ENCODE measurements at regions not wholly inside any gene's neighbourhood (a gene's known extent, or its start where the extent isn't known, plus 50 kb on each side); places are given as distances from the start of the nearest gene placed in this dataset.

DNA sequence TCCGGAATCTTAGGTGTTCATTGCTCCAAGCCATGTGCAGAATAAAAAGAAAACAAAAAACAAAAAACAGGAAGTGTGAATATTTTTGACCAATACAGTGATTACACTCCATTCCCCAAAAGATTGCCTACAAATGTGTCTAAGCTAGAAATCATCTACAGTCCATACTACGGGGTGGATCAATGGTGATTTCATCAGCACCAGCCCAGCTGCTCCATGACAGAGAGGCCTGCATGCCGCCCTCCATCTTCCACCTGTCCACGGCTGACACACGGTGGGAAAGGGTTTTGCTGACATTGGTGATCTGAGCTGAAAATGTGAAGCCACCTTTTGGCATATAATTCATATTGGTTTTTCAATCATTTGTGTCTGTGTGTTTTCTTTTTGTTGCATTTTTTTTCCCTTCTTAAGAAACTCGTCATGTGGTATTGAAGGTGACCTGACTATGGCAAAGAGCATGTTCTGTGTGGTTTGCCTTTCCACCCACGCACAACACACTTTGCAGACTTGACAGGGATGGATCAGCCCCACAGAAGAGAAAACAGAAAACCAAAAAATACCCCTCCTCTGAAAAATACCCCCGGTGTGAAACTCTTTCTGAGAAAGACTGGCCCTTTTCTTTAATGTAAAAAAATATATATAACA lies 533.1 kb downstream of the RNF144A start:
- WGBS, 2 experiments (ENCODE audit: insufficient coverage in 1 of 2, insufficient read length in 1 of 2) = 88 to 100% methylated on average over 4 to 7 of the region's 8 CpGs
- Histone ChIP-seq H3K36me3 (ENCODE audit: control insufficient read depth, insufficient read depth, low read length) (no peaks in the 10 kb centered on the region), H3K4me1 (ENCODE audit: control insufficient read depth, insufficient read depth, low read length) (no peaks in the 10 kb centered on the region), H3K27ac (ENCODE audit: low read depth, low read length) (no peak overlapping the region), H3K9ac (ENCODE audit: extremely low read depth, low read length, poor library complexity, severe bottlenecking) (no peak overlapping the region), H3K27me3 (ENCODE audit: control insufficient read depth, insufficient read depth, low read length, poor library complexity, severe bottlenecking) (no peaks in the 10 kb centered on the region), H3K9me3 (ENCODE audit: control insufficient read depth, low read length) (no peaks in the 10 kb centered on the region), H3K4me3 (ENCODE audit: low read length) (no peak overlapping the region)
- H3K4me3 Mint-ChIP-seq = no peak overlapping the region
- H3K4me1 Mint-ChIP-seq = peaks cover 5% of the 10 kb centered on the region
- no peak overlapping the region for H3K27ac Mint-ChIP-seq
- no peak for TF ChIP-seq CTCF (conservative IDR thresholded peaks at IDR 0.05)
- H3K9me3 Mint-ChIP-seq = no peaks in the 10 kb centered on the region
- H3K36me3 Mint-ChIP-seq (ENCODE audit: low read depth) = no peaks in the 10 kb centered on the region
- H3K27me3 Mint-ChIP-seq (ENCODE audit: insufficient read depth) = no peaks in the 10 kb centered on the region
- DNase-seq = no peak

GRCh38 chr2:7450833-7451190 lies 533.6 kb downstream of the RNF144A start:
- no peak overlapping the region for H3K4me3 ChIP-seq (ENCODE audit: low read length)
- H3K27me3 ChIP-seq (ENCODE audit: control insufficient read depth, insufficient read depth, low read length, poor library complexity, severe bottlenecking) = no peaks in the 10 kb centered on the region
- H3K27me3 Mint-ChIP-seq (ENCODE audit: insufficient read depth) = no peaks in the 10 kb centered on the region
- no peaks in the 10 kb centered on the region for H3K36me3 ChIP-seq (ENCODE audit: control insufficient read depth, insufficient read depth, low read length)
- DNase-seq = no peak
- no peaks in the 10 kb centered on the region for H3K4me1 ChIP-seq (ENCODE audit: control insufficient read depth, insufficient read depth, low read length)
- no peak overlapping the region for H3K4me3 Mint-ChIP-seq
- no peak overlapping the region for H3K9ac ChIP-seq (ENCODE audit: extremely low read depth, low read length, poor library complexity, severe bottlenecking)
- TF ChIP-seq CTCF (conservative IDR thresholded peaks at IDR 0.05) = no peak
- no peaks in the 10 kb centered on the region for H3K36me3 Mint-ChIP-seq (ENCODE audit: low read depth)
- 80 to 84% methylated on average over 5 to 7 of the region's 7 CpGs for WGBS, 2 experiments (ENCODE audit: insufficient coverage in 1 of 2, insufficient read length in 1 of 2)
- H3K4me1 Mint-ChIP-seq = peaks cover 5% of the 10 kb centered on the region
- no peaks in the 10 kb centered on the region for H3K9me3 Mint-ChIP-seq
- H3K27ac Mint-ChIP-seq = no peak overlapping the region
- H3K27ac ChIP-seq (ENCODE audit: low read depth, low read length) = no peak overlapping the region
- H3K9me3 ChIP-seq (ENCODE audit: control insufficient read depth, low read length) = no peaks in the 10 kb centered on the region

DNA sequence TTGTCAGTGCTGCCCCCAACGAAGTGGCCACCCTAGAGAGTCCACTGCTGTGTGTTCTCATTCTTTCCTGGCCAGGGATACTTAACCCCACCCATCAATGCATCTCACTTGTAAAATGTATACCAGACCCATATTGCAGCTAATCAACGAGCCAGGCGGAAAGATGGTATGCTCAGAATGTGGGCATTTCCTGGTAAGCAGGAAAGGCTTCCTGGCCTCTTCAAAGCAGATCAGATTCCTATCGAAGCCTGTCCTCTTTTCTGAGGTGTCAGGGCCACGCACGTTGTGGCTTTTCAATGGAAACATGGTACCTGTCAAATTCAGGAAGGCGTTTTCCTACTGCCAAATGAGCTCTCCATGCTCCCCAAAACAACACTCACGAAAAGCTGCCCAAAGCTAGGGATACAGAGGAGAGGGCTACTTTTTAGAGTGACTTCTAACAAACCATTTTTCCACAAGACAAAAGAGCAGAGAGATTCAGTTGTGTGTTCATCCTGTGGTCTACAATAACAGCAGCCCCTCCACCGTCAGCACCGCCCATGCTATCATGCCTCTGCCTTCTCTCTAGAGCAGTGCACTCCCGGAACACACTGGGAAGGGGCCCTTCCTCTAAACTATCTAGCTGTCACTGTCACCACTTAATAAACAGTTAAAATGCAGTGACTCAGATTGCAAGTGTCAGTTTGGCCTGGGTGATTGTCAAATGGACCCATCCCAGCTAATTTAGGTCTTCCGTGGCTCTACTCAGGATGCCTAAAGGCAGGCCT lies 535.1 kb downstream of the RNF144A start:
- H3K27me3 Mint-ChIP-seq (ENCODE audit: insufficient read depth) = no peaks in the 10 kb centered on the region
- no peak for DNase-seq
- no peaks in the 10 kb centered on the region for H3K27me3 ChIP-seq (ENCODE audit: control insufficient read depth, insufficient read depth, low read length, poor library complexity, severe bottlenecking)
- 92 to 96% methylated on average over 11 to 12 of the region's 12 CpGs for WGBS, 2 experiments (ENCODE audit: insufficient coverage in 1 of 2, insufficient read length in 1 of 2)
- H3K27ac Mint-ChIP-seq = no peak overlapping the region
- no peak for TF ChIP-seq CTCF (conservative IDR thresholded peaks at IDR 0.05)
- H3K36me3 Mint-ChIP-seq (ENCODE audit: low read depth) = no peaks in the 10 kb centered on the region
- H3K9me3 Mint-ChIP-seq = no peaks in the 10 kb centered on the region
- no peak overlapping the region for H3K9ac ChIP-seq (ENCODE audit: extremely low read depth, low read length, poor library complexity, severe bottlenecking)
- no peaks in the 10 kb centered on the region for H3K36me3 ChIP-seq (ENCODE audit: control insufficient read depth, insufficient read depth, low read length)
- H3K4me3 ChIP-seq (ENCODE audit: low read length) = no peak overlapping the region
- H3K4me3 Mint-ChIP-seq = no peak overlapping the region
- no peaks in the 10 kb centered on the region for H3K9me3 ChIP-seq (ENCODE audit: control insufficient read depth, low read length)
- no peaks in the 10 kb centered on the region for H3K4me1 ChIP-seq (ENCODE audit: control insufficient read depth, insufficient read depth, low read length)
- H3K4me1 Mint-ChIP-seq = peaks cover 5% of the 10 kb centered on the region
- no peak overlapping the region for H3K27ac ChIP-seq (ENCODE audit: low read depth, low read length)

All from endodermal cell (in vitro differentiated cells).